HG02571 (cell line): ENCODE measurements at regions not wholly inside any gene's neighbourhood (a gene's known extent, or its start where the extent isn't known, plus 50 kb on each side); places are given as distances from the start of the nearest gene placed in this dataset.
"Not testable (repeated sequence)": the region's sequence is repeated elsewhere in the genome, so short reads cannot be mapped to it uniquely, and the experiment has no call there.

Experiments used
- ATAC-seq: cut with Tn5 transposase; IDR thresholded peaks from one replicate; pipeline ENCODE4 v1.9.1; 2021; ENCODE audit warnings: mild to moderate bottlenecking, moderate library complexity; ENCODE audit not compliant: unreplicated experiment

DNA sequence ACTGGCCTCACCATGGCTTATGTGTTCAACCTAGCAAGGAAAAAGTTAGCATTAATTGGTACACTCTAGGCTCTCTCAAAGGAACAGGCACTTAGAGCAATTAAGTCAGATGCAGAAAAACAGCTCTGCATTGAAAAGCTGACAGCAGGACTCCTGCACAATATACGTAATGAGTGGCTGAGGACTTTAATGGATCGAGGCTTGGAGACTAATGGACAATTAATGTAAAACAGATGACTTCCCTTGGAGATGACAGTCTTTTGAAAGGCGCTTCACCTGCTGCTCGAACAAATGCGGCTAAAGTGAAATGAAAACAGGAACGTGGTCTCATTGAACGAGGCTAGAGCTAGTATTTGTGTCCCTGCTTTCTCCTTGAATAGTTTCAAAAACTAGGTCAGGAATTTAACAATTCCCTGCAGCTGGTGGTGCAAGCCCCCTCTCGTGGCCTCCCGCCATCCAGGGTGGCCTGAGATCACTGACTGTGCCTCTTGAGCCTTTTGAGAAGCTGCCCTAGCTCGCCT lies 137.1 kb downstream of the ELOVL4 start:
- no peak for ATAC-seq

DNA sequence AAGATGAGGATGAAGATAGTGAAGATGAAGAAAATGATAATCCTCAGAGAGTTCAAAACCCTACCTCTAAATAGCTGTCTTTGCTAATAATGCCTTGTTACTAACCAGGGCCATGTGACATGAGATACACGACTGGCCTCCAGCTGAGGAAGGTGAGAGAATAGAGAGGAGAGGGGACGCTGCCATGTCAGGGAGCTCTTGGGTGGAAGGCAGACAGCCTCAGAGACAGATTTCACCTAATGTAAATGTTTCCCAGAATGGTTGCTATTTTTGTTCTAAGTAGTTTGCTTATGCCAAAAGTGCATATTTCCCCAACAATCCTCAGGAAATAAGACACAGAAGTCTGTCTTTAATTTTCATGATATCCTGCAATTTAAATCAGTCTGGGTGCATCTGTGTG lies 138.4 kb downstream of the ELOVL4 start:
- ATAC-seq = no peak

DNA sequence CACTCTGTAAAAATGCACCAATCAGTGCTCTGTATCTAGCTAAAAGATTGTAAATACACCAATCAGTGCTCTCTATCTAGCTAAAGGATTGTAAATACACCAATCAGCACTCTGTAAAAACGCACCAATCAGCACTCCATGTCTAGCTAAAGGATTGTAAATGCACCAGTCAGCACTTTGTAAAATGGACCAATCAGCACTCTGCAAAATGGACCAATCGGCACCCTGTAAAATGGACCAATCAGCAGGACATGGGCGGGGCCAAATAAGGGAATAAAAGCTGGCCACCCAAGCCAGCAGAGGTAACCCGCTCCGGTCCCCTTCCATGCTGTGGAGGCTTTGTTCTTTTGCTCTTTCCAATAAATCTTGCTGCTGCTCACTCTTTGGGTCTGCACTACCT lies 140.7 kb downstream of the ELOVL4 start:
- ATAC-seq = not testable (repeated sequence)

DNA sequence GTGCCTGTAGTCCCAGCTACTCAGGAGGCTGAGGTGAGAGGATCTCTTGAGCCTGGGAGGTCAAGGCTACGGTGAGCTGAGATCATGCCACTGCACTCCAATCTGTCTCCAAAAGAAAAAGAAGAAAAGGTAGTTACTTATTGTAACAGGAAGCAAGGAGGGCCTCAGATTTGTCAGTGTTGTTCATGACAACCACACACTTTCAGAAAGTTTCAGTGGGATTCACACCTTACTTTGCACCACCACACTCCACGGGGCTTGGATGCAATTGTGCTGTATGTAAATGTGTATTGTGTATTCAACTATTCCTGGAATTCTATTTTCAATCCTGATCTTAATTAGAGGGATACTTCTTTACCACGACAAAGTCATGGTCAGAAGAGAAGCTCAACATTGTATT lies 142.6 kb downstream of the ELOVL4 start:
- ATAC-seq = no peak

DNA sequence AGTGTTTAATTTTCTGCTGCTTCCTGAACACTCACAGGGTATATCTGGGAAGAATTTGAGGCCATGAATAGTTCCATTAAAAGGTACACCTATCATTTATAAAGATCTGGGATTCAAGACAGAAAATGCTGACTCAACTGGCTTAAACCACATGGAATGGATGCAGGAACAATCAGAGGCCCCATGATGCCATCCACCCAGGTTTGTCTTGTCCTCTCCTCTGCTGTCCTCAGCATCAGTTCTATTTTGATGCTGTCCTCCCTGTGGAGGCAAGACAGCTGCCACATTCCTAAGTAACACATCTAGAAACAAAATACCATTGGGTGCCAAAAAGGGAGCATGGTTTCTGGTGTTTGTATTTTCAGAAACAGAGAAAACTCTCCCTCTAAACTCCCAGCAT lies 143.4 kb downstream of the ELOVL4 start:
- ATAC-seq = no peak

DNA sequence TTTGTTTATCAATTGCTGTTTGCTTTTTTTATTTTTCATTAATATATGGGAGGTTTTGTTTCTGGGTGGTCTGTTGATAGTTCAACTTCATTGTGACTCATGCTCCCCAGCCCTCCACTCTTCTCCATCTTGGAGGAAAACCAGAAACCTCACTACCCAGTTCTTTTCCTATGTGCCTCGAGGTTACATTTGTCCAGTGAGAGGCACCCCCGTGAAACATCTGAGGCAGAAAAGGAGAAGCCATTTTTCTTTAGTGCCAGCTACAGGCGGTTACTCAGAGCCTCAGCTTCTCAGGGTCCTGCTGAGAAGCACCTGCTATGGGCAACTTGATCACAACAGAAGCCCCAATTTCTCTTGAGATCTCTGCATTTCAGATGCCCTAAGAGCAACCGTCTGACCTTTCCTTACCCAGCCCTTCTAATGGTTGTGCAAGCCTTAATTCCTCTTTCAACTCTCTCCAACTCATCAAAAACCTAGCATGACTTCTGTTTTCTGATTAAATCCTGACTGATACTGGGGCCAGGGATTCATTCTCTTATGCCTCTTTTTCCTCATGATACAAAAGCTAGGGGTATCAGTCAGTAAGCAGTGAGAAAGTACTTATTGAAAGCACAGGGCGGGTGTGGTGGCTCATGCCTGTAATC lies 144.6 kb downstream of the ELOVL4 start:
- ATAC-seq = no peak

DNA sequence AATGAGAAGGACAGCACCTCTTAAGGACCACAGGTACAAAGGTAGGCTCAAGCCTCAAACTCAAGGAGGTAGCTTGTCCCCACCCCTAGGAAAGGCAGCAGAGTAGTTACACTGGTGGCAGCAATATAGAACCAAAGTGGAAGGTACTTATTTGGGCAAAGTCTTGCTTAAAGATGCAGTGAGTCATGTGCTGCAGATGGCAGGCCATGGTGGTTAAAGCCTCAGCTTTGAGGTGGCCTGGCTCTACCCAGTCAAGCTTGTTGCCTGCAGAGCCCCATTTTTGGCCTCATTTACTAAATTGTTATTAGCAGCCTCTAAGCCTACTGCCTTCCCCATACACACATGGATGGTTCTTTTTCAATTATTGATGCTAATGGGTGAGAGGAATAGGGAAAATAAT lies 146.0 kb downstream of the ELOVL4 start:
- ATAC-seq = no peak

DNA sequence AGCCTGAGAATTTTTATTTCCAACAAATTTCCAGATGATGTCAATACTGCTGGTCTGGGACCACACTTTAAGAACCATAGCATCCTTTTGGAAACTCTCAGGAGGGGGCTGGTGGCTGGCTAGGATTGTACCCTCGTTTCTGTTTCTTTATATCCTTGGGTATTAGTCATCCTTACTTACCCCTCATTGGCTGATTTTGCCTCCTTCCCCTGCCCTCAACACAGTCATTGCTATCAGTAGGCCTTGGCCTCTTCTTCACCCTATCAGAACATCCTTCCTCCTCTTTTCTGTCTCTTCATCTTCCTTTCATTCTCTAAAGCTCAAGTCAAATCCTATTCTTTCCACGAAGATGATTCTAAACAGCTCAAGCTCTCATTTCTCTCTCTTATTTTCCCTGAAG lies 148.5 kb downstream of the ELOVL4 start:
- no peak for ATAC-seq

DNA sequence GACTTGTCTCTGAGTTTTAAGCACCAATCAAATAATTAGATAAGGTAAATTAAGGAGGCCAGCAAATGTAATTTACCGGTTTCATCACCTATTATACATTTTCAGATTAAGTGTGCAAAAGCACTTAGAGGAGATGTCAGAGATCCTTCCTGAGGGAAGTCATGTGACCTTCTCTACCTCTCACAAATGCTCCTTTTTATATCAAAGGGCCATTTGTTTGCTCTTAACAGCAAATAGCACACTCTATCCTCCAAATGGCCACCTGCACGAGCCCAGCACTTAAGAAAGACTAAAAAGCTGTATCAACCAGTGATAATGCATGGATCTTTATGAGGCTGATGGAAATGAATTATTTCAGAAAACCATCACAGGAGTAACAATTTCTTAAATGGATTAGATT lies 149.4 kb downstream of the ELOVL4 start:
- ATAC-seq = no peak

DNA sequence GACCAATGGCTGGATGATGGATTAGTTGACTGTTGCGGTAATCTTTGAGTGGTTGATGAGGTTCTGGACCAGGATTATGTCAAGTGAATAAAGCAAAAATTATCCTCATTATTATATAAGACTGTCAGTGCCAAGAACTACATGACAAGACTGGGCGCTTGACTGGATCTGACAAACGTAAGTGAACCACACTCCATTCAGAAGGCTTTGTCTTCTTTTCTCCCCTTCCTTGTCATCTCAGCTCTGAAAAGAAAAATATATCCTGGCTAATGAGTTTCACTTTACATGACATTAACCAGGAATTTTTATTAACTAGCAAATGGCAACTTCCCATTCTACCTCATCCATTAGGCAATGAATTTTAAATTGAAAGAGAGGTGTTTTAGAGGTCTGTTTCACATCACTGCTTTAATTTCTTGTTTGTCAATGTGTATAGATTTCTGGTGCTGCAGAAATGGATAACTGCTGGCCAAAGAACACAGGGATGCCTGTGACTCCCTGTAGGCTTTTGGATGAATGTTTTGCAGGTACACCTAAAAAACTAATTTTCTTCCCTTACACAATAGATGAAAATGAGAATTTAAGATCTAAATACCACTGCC lies 150.1 kb downstream of the ELOVL4 start:
- ATAC-seq = no peak

DNA sequence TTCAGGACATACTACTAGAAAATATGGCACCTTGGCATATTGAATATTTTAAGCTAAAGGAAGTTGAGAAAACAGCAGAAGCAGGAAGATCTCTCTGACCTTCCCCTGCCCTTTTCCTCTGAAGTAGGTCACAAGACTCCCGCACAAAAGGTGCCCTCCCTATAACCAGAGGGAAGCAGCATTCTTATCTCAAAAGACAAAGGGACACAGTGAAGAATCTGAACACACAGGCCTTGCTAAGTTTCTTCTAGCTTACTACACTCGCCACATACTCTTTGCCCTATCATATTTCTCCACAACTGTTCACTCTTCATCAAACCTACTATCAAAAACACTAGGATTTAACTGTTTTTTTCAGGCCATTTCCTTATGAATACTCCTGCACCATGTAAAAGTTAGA lies 151.2 kb downstream of the ELOVL4 start:
- ATAC-seq = no peak

DNA sequence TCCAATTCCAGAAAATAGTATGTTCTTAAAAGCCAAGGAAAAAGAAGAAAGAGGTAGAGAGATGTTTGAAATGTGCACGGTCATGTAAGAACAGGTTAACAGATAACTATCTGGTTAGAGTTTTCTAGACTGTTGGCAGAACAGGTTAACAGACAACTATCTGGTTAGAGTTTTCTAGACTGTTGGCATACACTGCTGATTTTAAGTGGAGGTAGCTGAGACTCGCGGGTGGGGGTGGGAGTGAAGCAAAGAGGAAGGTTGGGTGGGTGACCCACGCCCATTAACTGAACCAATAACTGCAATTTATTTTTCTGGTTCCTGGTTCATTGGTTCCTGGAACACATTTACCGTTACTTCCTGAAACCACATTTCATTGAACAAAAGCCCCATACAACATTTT lies 157.5 kb downstream of the ELOVL4 start:
- no peak for ATAC-seq

DNA sequence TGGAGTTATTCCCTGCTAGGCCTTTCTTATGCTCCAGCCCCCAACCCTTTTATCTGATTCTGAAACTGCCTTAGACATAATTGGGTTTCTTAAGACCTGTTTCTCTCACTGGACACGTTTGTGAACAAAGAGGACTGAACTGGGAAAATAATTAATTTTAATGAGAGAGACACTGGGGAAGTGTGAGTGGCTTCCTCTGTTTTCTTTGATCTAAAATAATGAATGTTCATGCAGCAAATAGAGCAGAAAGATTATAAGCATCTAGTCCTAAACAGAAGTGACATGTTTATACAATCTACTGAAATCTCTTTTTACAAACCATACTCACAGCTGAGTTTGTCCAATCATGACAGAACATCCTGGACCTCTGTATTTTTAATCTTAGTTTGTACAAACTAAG lies 157.6 kb downstream of the SH3BGRL2 start:
- no peak for ATAC-seq

DNA sequence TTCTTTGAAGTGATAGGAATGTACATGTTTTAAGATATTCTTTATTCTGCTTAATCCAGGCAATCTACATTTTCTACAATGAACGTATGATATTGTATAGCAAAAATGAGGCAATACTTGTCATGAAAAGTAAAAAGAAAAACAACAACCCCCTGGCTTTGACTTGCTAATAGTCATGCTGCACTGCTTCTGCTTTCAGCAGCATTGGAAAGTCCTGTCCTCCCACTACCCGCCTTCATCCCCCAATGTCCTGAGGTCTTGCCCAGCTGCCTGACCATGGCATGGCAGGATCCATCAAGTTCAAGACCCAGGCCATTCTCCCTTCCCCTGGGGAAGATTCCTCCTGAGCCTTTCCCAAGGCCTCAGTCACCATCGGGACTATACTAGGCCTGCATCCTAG lies 156.5 kb downstream of the SH3BGRL2 start:
- ATAC-seq = no peak

DNA sequence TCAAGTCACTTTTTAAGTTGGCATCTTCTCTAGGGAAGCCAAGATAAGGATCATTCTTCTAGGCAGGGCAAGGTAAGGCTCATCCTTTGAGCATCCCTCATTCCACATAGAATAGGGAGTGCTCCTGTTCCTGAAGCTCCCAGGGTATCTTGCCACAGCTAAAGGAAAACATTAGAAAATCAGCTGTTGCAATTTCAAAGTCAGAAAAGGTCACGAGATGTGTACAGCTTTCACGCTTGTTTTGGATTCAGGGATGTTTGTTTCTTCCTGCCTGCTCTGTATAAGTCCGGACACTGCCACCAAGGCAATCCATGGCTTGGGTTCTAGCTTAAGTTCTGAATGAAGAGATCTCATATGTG lies 153.2 kb downstream of the SH3BGRL2 start:
- ATAC-seq = no peak

DNA sequence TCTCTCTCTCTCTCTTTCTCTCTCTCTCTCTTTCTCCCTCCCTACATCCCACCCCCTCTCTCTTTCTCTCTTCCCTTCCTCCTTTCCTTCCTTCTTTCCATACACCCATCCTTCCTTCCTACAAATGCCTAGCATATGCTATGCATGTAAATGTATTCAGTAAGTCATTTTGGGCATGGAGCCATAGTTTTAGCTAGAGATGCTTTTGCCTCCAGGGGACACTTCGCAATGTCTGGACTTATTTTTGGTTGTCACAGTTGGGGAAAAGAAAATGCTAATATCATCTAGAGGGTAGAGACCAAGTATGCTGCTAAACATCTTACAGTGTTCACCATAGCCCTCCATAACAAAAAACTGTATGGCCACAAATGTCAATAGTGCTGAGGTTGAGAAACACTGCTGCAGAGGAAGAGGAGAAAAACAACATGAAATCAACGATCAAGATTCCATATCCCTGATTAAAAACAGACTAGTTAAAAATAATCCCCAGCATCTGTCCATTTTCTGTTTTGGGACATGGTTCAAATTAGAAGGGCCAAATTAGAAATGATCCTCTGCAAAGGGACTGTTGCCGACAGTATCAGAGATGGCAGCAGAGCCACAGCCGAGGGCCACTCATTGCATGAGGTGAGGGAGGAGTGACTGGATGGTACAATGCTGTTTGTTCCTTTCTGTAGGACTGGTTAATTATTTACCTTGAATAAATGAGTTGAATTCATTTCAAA lies 152.7 kb downstream of the SH3BGRL2 start:
- ATAC-seq = no peak

DNA sequence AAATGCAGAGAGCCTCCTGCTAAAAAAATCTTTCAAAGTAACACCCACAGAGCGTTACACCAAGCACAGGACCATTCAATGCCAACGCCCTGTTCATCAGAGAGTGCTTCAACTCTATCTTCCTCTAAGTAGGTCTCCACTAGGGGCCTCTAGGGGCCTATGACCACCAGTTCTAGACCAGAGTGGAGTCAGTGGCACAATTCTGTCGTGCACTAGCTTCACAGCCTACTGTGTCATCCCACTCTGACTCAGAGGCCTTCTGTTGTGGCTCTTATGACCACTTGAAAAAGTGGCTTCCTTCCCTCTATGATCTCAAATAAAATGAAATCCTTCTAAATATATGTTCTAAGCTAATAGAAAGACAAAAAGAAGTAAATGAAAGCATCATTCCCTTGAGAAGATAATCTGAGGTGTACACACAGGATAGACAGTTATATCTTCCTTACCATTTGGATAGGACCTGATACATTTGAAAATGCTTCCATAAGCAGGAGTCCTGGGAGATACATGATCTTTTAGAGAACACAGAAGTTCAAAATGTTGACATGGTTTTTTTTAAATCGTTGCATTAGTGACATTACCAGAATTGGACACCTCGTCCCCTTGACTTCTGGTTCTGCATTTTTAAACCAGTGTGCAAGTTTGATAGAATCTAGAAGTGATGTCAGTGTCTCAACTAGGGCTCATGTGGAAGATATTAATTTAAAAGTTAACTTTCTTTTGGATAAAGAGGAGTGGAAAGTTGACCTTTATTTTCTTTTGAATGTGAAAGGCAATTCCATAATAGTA lies 151.9 kb downstream of the SH3BGRL2 start:
- no peak for ATAC-seq

DNA sequence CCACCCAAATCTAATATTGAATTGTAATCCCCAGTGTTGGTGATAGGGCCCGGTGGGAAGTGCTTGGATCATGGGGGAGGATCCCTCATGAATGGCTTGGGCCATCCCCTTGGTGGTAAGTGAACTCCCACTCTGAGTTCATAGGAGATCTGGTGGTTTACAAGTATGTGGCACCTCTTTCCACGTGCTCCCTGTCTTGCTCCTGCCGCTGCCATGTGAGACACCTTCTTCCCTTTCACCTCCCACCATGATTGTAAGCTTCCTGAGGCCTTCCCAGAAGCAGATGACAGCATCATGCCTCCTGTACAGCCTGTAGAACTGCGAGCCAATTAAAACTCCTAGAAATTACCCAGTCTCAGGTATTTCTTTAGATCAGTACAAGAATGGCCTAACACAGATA lies 150.8 kb downstream of the SH3BGRL2 start:
- ATAC-seq = no peak

DNA sequence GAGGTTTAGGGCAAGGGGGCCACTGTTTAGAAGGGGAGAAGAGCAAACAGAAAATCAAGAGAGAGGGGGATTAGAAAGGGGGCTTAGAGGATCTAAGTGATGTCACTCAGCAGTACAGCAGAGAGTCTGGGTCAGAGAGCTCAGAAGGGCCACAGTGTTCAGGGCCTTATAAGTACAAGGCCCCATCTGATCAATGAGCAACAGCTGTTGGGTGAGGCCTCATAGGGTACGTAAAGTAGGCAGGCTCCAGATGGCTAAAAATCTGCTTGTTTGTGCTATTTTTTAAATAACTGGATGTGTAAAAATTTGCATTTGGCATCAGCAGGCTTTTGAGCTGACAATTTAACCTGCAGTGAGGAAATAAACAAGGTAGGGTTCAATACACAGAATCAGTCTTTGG lies 149.8 kb downstream of the SH3BGRL2 start:
- ATAC-seq = no peak

DNA sequence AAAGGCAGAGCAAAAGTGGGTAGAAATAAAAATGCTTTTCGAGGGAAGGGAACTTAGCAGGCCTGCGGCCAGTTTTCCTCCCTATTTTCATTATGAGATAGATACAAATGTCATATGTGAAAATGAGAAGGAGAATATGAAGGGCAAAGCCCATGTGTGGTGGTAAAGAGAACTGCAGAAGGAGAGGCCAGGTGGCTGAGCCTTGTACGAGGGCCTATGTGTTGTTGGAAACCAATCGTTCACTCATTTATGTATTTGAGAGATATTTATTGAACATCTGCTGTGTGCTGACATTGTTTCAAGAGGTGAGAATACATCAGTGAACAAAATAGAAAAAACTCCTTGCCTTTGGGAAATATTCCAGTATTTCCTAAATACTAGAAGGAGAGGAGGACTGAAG lies 147.7 kb downstream of the SH3BGRL2 start:
- ATAC-seq = no peak

DNA sequence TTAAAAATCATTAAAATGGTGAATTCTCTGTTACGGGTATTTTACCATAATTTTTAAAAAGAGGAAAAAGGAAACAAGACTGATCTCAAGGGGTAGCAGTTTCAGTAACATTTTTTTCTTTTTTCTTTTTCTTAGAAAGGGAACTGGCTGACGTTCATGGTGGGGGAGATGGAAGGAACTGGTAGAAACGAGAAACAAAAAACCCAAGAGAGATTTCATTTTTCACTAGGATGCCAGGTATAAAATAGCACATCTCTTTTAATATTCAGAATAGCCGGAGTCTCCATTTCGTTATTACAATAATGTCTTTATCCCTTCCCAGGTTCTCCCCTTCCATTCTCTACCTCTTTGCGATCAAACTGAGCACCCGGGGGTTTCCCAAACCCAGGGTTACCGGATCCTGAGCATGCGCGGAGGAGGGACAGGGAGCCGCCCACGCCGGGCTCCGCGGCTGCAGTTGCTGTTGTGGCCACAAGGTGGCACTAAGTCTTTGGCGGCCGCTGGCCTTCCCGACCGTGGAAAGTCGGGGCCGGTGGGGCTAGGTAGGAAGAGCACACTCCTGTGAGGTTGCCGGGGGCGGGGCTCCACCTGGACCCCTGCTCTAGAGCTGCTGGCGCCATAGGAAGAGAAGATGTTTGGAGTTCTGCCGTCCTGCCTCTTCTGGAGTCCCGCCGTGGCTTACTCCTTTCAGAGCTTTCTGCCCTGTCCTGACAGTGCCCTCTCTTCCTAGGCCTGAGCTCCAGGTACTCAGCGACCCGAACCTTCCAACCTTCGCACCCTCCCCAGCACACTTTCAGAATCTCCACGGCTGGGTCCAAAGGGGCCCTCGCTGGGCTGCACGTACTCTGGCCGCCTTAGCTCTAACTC lies 146.8 kb downstream of the SH3BGRL2 start:
- peak; percentile 92 for ATAC-seq
